ENCODE measurements at regions not wholly inside any gene's neighbourhood (a gene's known extent, or its start where the extent isn't known, plus 50 kb on each side); places are given as distances from the start of the nearest gene placed in this dataset.

DNA sequence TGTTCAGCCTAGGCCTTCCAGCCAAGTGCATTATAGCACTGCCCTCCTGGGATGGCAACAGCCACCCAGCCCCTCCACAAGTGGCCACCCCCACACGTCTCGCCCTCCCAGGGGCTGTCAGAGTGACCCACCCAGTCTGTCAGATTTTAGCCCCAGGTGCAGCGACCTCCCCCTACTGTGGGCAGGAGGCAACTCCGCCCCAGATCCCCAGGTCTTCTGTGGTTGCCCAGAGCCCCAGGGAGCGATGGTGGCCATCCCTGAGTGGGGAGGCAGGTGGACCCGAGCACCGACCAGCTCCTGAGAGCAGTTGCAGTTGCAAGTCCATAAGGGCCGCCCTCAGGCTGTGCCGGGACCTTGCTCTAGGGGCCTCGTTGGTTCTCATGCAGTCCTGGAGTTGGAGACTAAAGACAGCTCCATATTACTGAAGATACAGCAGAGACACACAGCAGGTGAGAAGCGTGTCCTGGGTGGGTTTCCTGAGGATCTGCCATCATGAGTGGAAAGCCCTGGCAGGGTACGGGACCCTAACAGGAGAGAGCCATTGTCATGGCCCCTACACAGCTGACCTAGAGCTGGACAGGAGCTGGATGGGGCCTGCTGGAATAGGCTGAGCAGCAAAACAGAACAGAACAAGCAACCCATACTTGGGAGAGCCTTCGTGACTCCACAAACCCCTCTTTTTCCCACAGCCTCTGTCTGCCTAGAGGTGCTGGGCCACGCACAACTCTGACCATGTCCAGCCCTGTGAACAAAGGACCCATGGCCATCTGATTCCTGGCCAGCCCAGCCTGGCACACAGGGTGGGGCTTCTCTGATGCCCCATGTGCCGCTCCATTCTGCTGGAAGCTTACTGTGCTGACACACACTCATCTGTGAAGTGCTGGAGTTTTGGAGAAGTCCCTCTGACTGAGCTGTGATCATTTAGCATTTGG lies 110.3 kb upstream of the ALDH1A3 start:
- TF ChIP-seq, protein P1, sequence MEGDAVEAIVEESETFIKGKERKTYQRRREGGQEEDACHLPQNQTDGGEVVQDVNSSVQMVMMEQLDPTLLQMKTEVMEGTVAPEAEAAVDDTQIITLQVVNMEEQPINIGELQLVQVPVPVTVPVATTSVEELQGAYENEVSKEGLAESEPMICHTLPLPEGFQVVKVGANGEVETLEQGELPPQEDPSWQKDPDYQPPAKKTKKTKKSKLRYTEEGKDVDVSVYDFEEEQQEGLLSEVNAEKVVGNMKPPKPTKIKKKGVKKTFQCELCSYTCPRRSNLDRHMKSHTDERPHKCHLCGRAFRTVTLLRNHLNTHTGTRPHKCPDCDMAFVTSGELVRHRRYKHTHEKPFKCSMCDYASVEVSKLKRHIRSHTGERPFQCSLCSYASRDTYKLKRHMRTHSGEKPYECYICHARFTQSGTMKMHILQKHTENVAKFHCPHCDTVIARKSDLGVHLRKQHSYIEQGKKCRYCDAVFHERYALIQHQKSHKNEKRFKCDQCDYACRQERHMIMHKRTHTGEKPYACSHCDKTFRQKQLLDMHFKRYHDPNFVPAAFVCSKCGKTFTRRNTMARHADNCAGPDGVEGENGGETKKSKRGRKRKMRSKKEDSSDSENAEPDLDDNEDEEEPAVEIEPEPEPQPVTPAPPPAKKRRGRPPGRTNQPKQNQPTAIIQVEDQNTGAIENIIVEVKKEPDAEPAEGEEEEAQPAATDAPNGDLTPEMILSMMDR (IDR thresholded peaks at IDR 0.05): no peak
- no peak for TF ChIP-seq POLR2A (IDR thresholded peaks at IDR 0.05)
